ENCODE measurements at regions not wholly inside any gene's neighbourhood (a gene's known extent, or its start where the extent isn't known, plus 50 kb on each side); places are given as distances from the start of the nearest gene placed in this dataset.

DNA sequence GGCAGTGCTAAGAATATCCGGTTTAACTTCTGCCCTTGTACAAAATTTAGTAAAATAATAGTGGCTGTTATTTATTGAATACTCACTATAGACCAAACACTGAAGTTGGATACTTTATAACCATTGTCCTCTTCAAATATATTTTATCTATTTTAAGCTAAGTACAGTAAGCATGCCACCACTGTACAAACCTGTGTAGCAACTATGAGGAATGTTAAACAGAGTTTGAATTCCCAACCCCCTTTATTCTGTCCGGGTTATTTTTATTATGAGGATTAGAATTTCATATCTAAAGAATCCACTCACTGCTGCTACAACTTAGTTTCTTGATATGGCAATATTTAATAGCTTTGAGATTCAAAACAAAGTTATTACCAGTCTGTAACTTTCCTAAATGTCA is 203.5 kb upstream of the RBMS3 start:
- no peak for DNase-seq

DNA sequence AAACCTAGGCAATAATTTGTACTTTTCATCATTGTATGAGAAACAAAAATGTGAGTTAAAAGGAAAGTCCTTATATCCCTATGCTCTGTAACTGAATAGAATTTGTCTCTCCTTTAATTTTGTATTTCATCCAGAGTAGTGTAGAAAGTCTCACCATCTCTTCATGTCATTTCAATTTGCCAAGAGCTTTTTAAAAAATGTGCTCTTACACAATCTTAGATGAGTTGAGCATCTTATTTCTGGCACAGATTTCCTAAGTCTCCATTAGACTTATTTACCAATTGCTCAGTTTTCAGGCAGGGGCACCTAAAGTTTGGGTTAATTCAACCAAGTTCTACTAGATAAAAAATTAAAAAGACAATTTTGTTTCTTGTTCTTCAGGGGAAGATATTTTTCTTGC is 201.5 kb upstream of the RBMS3 start:
- no peak for DNase-seq

DNA sequence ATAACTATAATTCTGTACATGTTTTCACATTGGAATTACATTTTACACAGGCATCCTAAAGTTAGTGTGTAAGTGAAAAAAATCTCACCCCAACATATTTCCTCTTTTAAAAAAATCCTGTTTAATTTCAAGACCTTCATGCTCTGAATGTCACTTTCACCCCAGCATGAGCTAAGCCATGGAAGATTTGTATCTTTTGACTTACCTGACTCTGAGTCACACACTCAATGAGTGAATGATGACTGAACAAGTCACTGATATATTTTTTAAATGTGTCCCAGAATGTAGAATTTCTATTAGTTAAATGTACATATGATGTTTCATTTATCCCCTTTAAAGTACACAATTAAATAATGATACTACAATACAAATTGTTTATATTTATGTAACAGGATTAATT is 199.9 kb upstream of the RBMS3 start:
- DNase-seq: no peak

DNA sequence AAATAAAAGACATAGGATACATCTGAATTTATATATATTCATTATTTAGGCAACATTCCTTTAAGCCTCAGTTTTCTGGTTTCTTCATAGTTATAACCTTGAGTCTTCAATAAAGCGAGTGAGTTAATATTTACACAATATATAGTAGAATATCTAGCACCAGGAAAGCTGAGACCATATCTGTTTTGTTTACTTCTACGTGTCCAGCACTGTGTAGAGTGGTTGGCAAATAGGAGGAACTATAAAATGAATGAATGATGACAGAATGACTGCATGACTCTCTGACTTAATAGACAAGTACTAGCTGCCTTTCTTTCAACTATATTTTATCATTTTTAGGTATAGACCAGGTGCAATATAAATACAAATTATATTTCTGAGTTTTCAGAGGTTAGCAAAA is 197.8 kb upstream of the RBMS3 start:
- DNase-seq: no peak

DNA sequence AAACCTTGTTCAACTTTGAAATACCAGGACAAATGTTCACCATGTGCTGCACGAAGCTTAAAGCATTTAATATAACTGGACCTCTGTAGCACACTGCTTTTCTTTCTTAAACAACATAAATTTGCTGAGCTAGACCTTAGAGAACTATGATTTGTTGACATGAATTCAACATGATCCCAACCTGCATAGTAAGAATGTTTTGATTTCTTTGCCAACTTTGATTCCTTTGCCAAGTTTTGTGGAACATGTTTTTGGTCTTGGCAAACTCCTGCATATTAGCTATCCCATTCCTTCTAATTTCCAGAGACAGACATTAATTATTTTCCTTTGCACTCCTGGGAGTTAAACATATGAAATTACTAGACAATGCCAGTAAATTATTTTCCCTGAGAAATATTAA is 197.2 kb upstream of the RBMS3 start:
- DNase-seq: no peak

DNA sequence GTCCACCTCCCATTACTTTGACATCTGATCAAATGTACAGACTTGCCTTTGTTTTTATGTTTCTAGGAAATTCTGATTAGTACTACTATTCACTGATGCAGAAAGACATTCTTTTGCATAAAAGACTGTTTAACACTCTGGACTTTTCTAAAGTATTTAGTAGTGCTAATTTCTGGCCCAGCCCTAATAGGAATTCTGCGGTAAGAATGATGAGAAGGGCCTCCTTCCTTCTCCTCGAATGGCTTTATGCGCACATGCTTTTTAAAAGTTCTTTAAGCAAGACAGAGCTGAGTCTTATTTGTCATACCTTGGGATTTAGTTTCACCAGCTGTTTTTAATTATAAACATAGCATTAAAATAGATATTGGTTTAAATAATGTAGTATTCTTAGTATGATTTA is 192.3 kb upstream of the RBMS3 start:
- no peak for DNase-seq

DNA sequence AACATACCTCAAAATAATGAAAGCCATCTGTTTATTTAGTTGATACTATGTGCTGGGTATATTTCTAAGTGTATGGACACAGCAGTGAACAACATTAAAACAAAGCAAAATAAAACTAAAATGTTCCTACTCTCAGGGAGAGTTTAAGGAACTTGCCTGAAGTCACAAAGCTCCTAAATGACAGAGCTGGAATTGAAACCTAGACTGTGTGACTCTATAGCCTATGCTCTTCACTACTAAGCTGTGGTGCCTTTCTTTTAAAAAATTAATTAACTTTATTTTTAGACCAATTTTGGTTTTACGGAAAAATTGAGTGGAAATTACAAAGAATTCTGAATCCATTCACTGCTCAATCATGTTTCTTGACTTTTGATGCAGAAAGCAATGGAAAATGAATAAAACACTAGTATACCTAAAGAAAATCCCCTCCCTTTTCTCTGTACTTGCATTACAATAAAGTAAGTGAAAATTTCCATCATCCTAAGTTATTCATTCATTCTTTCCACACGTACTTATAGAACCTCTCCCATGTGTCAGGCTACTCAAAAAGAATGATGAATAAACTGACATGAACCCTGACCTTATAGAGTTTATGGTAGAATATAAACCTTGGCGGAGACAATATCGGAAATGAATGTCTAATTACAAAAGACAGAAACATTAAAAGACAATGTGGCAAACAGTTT is 189.8 kb upstream of the RBMS3 start:
- no peak for DNase-seq

DNA sequence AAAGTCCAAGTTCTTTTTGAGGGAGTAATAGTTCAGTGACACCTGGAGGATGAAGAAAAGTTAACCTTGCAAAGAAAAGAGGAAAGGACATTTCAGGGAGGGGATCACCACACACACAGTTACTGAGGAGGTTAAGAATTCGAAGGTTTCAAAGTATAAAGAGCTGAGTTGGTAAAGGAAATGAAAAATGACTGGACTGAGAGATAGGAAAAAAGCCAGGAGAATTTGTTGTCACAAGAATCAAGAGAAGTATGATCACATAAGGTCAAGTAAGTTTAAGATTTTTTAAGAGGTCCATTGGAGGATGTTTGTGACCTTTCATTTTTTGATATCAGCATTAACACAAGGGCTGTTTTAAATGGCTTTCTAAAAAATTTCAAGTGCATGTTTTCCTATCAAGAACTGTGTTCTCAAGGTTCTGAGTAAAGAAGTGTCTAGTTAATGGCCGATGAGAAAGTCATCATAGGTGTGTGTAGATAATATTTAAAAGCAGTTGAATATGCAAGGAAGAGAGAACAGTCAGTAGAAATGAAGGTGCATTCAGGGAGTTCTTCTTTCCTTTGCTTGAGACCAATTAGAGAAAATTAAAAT is 189.2 kb upstream of the RBMS3 start:
- DNase-seq: no peak

DNA sequence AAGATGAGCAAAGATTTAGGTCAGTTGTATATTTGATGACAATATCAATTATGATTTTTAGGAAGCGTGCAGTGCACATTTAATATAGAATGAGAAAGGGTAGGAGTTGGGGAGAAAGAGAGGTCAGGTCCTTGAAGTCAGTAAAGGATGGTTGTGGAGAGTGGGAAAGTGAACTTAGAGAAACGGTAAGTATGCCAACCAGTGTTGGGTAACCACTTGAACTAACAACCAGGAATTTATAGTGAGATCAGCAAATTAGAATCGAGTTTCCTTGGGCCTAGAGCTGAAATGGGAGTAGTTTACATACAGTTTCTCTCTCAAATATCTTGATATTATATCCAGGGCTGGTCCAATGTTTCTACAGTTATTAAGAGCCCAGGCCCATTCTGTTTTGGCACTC is 188.5 kb upstream of the RBMS3 start:
- DNase-seq: no peak

DNA sequence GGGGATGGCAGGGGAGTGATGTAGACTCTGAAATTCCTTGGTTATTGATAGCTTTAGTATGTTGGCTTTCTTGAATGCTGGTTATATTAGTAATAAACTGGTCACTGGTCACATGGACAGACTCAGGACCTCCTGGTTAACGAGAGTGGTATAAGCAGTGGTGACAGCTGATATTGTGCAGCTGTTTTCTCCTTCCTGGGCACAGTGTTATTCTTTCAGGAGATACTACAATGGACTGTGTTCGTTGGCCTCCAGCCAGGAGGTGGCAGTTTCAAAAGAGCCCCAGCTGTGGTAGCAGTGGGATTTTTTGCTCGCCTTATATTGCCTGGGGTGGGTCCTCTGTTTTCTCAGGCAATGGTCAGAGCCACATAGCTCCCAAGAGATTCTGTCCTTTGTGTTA is 181.6 kb upstream of the RBMS3 start:
- no peak for DNase-seq

DNA sequence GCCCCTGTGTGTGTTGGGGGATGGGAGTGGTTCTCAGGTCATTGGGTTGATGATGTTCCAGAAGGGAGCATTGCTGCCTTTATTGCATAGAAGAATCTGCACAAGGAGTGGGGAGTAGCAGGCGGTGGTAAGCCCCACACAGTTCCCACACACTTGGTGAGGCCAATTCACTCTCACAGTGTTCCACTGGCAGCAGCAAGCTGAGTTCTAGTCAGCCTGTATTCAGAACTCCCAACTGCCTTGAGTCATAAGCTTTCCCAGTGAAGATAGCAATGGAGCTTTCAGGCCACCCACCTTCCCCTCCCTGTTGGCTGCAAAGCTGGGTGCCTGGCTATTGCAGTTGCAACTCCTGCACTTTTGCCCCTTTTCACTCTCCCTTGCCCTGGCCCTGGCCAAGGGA is 181.1 kb upstream of the RBMS3 start:
- no peak for DNase-seq

DNA sequence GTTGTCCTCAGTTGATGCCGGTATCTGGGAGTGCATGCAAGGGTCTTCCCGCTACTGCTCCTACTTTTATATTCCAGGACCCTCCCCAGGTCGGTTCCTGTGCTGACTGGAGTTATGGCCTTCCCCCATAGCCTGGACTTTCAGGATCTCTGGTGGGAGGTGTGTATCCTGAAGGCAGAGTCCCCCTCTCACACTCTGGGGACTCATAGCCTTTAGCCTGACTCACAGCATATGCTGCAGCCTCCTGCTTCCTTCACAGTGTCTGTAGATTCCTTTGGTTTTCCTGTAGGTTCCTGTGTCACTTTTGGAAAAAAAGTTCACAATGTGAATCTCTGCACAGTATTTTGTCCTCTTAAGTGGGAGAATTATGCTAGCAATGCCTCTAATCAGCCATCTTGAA is 180.6 kb upstream of the RBMS3 start:
- DNase-seq: no peak

DNA sequence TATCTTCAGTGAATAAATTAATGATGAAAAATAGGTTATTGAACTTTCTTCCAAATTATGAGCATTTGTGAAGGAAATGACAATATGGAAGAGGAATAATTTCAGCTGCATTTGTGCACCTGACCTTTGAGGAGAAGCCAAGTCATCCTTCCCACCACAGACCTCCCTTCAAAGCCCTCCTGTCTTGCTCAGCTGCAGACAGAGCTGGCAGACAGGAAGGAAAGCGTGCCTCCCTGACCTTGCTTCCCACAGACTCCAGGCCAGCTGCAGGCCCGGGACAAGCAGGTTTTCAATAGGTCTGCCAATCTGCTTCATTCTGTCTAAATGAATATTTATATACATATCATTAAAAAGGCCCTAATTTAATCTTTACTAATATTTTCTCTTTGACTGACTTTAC is 152.9 kb upstream of the RBMS3 start:
- no peak for DNase-seq

DNA sequence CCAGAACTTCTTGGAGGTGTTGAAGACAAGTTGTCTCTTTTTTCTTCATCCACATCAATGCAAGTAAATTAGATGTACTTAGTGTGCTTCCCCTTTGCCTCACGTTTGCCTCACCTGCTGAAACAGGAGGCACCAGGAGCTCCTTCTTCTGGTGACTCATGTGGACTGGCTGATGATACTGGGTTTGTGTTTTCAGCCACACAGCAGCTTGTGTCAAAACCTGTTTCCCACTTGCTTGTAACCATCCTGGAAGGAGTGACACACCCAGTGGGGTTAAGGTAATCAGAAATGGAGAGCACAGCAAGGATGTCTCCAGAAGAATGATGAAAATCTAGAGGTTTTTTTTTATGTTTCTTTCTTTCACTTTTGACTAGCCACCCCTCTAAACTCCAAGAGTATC is 143.3 kb upstream of the RBMS3 start:
- DNase-seq: no peak

DNA sequence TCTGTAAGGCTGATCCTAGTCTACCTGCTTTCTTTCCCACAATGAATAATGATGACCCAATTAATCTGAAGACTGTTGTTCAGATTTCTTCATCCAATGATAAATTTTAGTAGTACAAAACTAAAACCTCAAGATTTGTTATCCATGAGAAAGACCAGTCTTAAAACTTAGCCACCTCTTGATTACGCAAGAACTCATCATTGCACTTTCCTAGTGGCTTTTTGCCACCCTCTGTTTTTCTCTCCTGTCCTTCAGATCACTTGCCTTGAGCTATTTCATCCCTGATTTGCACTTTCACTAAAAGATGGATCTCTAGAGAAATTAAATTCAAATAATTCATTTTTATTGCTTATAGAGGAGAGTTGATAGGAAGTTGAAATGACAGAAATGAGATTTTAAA is 142.7 kb upstream of the RBMS3 start:
- no peak for DNase-seq

DNA sequence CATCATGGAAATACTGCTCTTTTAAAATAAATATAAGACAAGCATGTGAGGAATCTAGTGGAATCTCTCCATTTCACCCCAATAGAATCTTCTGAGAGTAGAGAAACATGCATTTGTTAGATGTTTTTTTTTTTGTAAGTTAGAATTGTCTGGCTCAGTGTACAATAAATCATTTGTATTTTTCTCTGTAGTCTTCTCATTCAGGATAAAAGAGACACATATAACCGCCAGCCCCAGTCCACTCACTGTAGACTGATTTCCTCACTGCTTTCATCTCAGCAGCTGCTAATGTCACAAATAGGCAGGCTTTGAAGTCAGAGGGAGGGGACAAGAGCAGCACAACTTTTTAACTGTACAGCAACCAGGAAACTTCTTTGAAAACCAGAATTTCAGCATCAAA is 140.2 kb upstream of the RBMS3 start:
- no peak for DNase-seq

DNA sequence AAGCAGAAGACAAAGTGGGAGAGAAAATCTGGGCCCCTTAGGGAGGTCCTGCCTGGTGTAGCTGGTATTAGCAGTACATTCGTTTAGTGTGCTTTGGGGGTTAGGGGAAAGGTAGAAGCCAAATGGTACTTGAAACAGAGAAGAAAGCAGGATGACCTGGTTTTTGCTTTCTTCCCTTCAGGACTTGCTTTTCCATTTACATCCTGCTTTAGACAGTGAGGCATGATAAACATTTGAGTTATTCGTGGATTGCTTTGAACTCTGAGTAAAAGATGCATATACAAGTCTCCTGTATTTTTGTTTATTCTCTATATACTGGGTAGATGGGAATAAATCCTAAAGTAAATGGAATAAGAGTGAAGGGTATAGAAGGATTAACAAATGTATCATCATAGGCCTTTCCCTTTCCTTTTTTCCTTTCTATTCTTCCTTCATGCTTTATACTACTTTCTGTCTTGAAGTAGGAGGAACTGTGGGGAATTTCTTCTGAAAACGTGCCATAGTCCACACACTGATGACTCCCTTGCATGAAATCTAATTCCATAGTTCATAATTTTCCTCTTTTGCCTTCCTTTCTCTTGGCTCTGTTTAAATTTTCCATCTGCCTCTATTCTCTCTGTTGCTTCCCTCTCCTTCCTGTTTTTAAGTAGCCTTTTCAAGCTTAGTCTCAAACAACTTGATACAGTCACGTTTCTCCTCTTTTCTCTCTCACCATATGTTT is 139.5 kb upstream of the RBMS3 start:
- no peak for DNase-seq

DNA sequence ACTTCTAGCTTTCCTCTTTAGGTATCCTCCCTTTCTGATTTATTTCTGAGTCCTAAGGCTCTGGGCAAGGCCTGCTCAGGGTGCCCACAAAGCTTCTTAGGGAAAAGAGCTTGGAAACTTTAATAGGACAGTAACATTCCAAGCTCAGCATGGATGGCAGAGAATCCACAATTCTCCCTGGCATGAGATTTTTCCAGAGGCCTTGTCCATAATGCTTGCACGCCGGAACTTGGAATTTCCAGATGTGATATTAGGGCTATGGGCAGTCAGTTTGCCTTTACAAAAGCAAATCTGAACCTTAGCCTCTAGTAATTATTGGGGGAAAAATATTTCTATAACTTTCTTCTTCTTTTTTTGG is 139.0 kb upstream of the RBMS3 start:
- DNase-seq: no peak

DNA sequence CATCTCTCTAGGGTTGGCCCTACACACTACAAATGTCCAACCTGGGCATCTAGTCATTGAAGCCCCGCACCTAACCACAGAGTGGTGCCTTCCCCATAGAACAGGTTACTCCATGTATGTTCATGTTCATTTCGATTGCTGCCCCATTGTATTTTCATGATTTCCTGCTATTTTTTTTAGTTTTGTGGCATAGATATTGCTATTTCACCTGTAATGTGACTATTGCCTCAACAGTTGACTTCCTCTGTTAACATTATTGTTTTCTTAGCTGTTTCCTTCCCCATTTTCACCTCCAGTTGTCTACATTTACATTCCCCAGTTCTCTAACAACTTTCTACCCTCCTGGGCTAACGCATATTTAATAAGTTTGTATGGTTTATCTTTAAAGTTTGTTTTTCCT is 137.7 kb upstream of the RBMS3 start:
- no peak for DNase-seq

DNA sequence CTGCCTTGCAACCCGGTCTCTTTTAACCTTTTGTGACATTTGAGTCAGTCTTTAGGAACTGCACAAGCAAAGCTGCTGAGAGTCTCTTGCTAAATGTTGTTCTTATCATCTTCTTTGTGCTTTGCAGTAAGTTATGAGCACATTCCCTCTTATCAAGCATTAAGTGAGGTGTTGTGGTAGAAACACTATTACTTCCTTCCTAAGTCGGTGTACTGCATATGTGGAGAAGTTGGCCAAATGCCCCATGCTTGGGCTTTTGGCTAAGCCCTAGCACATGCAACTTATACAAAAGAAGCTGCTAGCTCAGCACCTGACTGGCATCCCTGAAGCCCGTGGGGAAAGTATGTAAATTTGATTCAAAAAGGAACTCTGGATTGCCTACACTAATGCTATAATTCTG is 136.5 kb upstream of the RBMS3 start:
- DNase-seq: no peak

DNA sequence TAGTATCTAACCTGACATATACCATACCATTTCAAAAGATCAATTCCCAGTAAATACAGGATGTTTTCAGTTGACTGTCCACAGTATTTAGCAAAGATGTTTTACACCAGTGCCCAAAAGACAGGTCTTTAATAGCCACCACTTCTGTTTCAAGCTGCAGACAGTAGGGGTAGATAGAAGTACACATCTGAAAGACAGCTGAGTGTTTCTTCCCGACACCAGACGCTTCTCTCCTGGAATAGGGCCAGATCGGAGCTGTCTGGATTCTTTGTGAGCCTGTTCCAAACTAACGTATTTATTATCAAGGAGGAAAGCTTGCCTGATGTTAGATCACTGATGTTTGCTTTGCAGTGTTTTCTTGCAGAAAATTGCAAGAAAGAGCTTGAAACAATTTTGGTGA is 136.1 kb upstream of the RBMS3 start:
- no peak for DNase-seq

DNA sequence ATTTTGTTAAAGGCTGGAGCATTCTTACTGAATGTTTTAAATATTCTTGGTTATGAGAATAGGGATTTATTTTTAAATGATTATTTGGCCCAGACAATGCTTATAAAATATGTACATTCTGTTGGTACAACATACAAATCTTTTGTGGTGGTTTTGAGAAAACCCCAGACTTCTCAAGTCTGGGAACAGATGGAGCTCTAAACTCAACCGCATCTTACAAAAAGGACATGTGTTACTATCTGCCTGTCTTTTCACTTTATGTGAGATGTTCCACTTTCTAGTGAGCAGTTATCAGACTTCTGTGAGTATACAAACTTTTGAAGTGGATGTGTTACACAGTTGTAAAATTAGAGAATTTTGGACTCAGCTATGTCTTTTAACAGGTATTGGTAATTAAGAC is 135.5 kb upstream of the RBMS3 start:
- no peak for DNase-seq

DNA sequence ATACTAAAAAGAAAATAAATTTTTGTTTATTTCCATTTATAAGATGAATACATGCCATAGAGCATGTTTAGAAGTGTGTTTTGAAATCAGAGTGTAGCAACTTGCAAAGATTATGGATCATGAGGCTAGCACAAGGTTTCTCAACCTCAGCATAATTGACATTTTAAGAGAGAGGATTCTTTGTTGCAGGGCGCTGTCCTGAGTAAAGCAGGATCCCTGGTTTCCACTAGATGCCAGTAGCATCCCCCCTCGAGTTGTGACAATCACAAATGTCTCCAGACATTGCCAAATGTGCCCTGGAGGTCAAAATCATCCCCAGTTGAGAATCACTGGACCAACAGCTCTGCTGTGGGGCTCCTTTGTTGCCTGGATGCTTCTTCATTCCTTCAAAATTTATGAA is 128.5 kb upstream of the RBMS3 start:
- no peak for DNase-seq

DNA sequence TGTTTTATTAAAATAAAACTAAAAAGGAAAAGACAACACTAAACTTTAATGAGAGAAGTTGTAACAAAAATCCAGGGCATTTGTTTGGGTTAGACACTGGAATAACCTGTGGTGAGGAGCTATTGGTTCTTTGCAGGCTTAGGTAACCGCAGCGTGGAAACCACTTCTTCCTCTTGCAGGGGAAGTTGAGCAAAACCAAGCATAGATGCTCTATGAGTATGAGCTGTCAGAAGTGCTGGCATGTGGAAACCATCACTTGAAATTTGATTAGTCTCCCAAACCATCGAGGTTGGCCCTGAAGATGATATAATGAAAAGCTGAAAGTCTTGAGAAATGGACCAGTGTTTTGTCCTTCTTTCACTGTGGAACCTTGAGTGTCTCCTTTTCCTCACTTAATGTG is 127.1 kb upstream of the RBMS3 start:
- no peak for DNase-seq

Data from activated T-cell treated with anti-CD3 and anti-CD28 coated beads, Interleukin-2, amount 50 U/mL, for 1 hour (primary cell).